GM12891 (cell line): ENCODE measurements at regions not wholly inside any gene's neighbourhood (a gene's known extent, or its start where the extent isn't known, plus 50 kb on each side); places are given as distances from the start of the nearest gene placed in this dataset.

ENCODE experiments used
- DNase-seq: peaks from one replicate; pipeline ENCODE4 v3.0.0; 2011; ENCODE audit warnings: low spot score; ENCODE audit not compliant: insufficient read length
- FAIRE-seq: peaks from 2 replicates; lab custom pipeline; 2011; peaks lifted over from hg19 to GRCh38; lab: Jason Lieb, UNC
- PAX5 ChIP-seq: IDR thresholded peaks from 2 replicates; pipeline ENCODE4 v1.6.1; 2011; ENCODE audit warnings: low read length, moderate library complexity, mild to moderate bottlenecking; ENCODE audit not compliant: insufficient read depth, severe bottlenecking
- POLR2A ChIP-seq: IDR thresholded peaks from 2 replicates; pipeline ENCODE4 v1.6.1; 2011; ENCODE audit warnings: low read depth, low read length, control low read depth
- POLR2AphosphoS5 ChIP-seq: IDR thresholded peaks from 2 replicates; pipeline ENCODE4 v1.6.1; 2011; ENCODE audit warnings: low read depth, low read length, control low read depth
- POU2F2 ChIP-seq: IDR thresholded peaks from 2 replicates; pipeline ENCODE4 v1.6.1; 2011; ENCODE audit warnings: low read depth, mild to moderate bottlenecking, control low read depth, low read length, moderate library complexity
- SPI1 ChIP-seq: IDR thresholded peaks from 2 replicates; pipeline ENCODE4 v1.6.1; 2011; ENCODE audit warnings: low read depth, low read length, control low read depth
- TAF1 ChIP-seq: IDR thresholded peaks from 2 replicates; pipeline ENCODE4 v1.6.1; 2011; ENCODE audit warnings: low read depth, low read length, control low read depth

DNA sequence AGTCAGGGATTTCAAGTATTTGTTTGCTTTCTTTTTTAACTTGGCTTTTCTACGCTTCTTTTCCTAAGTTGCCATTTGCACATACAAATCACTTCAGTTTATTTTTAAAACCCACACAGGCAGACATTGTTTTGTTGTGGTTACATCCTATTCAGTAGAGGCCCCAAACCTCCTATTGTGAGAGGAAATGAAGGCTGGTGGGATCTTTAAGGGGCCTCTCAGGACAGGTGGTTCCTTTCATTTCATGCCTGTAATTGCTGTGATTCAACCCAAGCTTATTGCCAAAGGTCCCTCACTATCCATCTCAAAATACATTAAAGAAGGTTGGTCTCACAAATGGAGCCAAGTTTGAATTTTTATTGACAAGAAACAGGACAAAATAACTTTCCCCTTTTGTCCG lies 257.1 kb downstream of the ADAMTS20 start:
- DNase-seq (no peak), FAIRE-seq (no peak)
- TF ChIP-seq POLR2A (no peak), POU2F2 (no peak), TAF1 (no peak), PAX5 (no peak), POLR2AphosphoS5 (no peak), SPI1 (no peak)

GRCh38 chr12:43294147-43294546 lies 257.9 kb downstream of the ADAMTS20 start:
- no peak for DNase-seq
- no peak for FAIRE-seq
- TF ChIP-seq SPI1 (no peak), PAX5 (no peak), TAF1 (no peak), POLR2AphosphoS5 (no peak), POLR2A (no peak), POU2F2 (no peak)

DNA sequence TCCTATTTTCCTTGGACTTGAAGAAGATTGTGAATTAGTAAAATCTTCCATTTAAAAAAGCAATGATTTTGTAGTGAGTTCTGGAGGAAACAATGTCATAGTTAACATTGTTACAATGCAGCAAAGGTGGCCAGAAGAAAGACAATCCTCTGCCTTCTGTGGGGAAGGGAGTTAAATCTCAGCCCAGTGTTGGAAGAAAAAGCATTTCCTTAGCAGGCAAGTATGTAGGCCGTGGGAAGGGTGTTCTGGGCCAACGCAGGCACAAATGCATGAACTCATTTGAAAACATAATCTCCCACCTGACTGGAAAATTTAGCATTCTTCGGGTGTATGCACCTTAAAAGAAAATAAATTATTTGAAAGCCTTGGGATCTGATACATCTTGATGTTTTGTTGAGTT lies 258.6 kb downstream of the ADAMTS20 start:
- TF ChIP-seq POU2F2 (no peak), PAX5 (no peak), TAF1 (no peak), SPI1 (no peak), POLR2AphosphoS5 (no peak), POLR2A (no peak)
- no peak for FAIRE-seq
- DNase-seq, result no peak

DNA sequence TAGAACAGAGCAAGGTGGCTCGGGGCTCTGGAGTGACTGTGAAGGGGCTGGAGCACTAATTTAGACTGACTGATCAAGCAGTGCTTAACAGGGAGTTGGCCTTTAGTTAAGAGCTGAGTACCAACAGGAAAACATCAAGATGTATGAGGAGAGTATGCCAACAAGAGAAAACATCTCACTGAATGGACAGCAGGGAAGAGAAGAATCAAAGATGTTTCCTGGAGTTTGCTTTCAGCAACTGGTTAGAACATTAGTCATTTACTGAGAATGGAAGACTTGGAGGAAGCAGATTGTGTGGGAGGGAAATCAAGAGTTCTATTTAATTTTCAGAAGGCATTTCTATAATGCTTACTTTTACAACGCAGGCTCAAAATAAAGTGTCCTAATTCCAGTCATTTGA lies 259.3 kb downstream of the ADAMTS20 start:
- no peak for DNase-seq
- TF ChIP-seq POLR2A (no peak), POU2F2 (no peak), TAF1 (no peak), SPI1 (no peak), PAX5 (no peak), POLR2AphosphoS5 (no peak)
- no peak for FAIRE-seq

DNA sequence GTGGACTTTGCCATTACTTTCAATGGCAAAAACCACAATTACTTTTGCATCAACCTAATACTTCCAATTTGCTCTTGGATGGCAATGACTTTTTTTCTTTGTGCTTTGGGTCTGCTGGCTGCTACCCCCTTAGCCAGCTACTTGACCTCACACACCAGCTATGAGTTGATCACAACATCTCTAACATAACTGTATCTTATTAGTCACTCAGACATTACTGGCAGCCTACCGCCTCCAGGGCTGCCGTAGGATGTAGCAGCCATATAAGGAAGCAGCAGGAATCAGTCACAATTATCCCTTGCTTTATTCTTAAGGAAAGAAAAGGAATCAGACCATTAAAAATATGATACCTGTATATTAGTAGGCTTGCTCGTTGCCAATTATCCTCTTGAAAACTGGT lies 260.5 kb downstream of the ADAMTS20 start:
- TF ChIP-seq POLR2AphosphoS5, result no peak
- TF ChIP-seq POU2F2, result no peak
- FAIRE-seq, result no peak
- no peak for DNase-seq

DNA sequence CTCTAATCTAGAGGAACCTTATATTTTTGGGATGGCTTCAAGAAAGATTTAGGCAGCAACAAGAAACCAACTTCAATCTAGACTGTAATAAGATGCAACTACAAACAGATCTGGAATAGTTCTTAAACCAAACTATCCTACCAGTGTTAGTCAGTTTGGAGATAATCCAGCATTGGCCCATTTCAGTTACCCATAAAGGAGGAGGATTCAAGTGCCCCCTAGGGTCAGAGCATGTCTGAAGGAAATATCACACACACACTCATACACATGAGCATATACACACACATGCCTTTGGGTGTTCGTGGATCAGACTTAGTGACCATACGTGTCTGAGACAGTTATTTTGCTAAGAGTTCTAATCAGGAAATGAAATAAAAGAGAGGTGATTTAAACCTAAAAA lies 261.2 kb downstream of the ADAMTS20 start:
- FAIRE-seq, result no peak
- no peak for DNase-seq
- TF ChIP-seq POU2F2, result no peak
- TF ChIP-seq POLR2A, result no peak
- TF ChIP-seq TAF1, result no peak
- TF ChIP-seq PAX5, result no peak
- TF ChIP-seq POLR2AphosphoS5, result no peak
- no peak for TF ChIP-seq SPI1

DNA sequence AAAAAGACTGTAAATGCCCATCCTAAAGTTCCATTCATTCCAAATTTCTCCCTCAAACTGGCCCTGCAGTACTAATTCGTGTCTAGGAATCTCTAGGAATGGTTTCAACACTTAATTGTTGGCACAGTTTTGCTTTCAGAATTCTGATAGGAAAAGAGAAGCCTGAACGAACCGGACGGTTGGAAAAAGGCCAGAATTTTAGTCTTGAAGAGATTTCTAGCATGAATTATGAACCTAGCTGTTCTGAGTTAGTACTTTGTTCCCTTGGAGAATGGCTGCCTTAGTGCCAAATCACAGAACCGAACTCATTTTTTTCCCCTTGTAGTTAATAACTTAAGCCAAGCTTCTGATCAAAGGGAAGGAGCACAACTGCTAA lies 262.6 kb downstream of the ADAMTS20 start:
- DNase-seq, result no peak
- TF ChIP-seq TAF1, result no peak
- TF ChIP-seq POLR2AphosphoS5, result no peak
- no peak for TF ChIP-seq POLR2A
- TF ChIP-seq SPI1, result no peak
- TF ChIP-seq POU2F2, result no peak
- no peak for TF ChIP-seq PAX5
- no peak for FAIRE-seq

DNA sequence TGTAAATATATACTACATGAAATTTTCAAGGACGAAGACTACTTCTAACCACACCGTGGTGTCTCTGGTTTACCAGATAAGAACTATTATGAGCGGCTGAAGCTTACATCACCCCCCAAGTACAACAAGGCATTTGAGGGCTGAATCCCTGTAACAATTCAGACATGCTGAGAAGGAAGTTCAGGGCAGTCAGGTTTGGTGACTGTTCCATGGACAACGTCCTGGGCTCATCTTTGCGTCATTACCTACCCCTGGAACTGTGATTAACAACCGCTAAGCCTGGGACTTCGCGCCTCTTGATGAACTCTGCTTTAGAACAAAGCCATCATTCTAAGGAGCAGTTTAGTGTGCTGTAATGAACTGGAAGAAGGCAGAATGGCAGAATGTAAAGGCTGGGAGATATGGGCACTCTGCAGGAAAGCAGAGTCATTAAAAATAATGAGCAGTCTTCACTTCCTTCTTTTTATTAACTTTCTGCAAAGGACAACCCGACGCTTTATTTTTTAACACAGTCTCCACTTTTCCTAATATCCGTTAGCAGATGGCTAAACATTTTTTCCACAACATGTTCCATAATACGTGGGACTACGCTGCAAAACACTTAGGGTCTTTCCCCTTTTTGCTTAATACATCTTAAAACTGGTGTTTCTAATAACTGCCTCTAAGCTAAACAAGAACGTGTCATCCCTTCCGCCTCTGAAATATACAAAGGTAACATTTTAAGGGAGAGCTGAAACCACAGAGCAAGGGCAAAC lies 263.2 kb downstream of the ADAMTS20 start:
- FAIRE-seq, result no peak
- TF ChIP-seq PAX5, result no peak
- no peak for TF ChIP-seq SPI1
- no peak for TF ChIP-seq TAF1
- TF ChIP-seq POU2F2, result no peak
- TF ChIP-seq POLR2A, result no peak
- TF ChIP-seq POLR2AphosphoS5, result no peak
- no peak for DNase-seq

DNA sequence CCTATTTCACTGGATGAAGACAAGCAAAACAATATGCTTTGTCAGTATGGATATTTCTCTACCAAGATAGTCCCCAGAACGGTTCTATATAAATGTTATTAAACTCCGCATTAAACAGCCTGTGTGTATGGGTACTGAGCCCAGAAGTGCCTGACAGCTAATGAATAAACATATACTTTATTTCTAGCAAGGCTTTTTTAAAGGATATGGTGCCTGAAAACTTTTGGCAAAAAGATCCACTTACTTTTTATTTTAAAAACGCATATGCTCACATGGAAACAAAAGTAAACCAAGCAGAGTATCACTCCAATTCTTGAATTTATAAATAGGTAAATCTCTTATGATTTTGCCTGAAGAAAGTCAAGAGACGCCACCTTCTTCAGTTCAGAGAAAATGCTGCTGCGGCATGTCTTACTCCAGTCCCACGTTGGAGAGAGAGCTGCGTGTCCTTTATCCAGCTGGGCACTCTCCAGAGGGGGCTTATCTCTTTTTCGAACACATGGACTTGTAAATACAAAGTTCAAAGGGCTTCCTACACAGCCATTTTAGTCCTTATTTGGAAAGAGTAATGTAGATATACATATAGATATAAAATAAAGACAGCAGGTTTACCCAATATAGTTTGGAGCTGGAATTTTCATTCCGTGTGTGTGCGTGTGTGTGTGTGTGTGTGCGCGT lies 264.2 kb downstream of the ADAMTS20 start:
- TF ChIP-seq SPI1 (no peak), POLR2AphosphoS5 (no peak), POLR2A (no peak), POU2F2 (no peak), TAF1 (no peak), PAX5 (no peak)
- DNase-seq (no peak), FAIRE-seq (no peak)

- TF ChIP-seq SPI1 (no peak), POU2F2 (no peak), POLR2A (no peak), PAX5 (no peak), POLR2AphosphoS5 (no peak), TAF1 (no peak)
- FAIRE-seq, result no peak
- DNase-seq, result no peak
These were observed 265.0 kb downstream of the ADAMTS20 start for GRCh38 chr12:43286986-43287385.

DNA sequence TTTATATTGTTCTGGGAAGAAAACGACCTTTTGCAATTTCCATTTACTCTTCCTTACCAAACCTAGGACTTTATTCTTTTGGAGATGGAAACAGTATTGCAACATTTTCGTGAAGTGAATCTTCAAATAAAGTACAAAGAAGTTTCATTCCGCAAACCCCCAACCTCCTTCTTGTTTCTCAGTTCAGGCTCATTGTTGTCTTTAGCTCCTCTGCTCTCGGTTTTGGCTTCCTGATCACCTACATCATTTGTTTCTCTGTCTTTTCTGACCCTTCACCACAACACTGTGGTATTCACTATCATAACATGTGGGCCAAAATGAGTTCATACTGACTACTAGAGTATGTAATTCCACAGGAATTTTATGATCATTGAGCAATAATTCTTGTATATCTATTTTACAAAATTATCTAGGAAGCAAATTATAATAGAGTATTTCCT lies 266.8 kb downstream of the ADAMTS20 start:
- TF ChIP-seq POU2F2 (no peak), PAX5 (no peak), TAF1 (no peak), POLR2A (no peak), POLR2AphosphoS5 (no peak), SPI1 (no peak)
- DNase-seq (no peak), FAIRE-seq (no peak)
